CD14-positive monocyte (primary cell): ENCODE measurements at regions not wholly inside any gene's neighbourhood (a gene's known extent, or its start where the extent isn't known, plus 50 kb on each side); places are given as distances from the start of the nearest gene placed in this dataset.

Experiments
- DNase-seq, 3 donors: peaks; one replicate each; pipeline ENCODE4 v3.0.0-alpha.2; 2011 to 2022
- H2AFZ ChIP-seq: 2 replicates; pipeline ENCODE4 v1.6.0; 2012; ENCODE audit warnings: mild to moderate bottlenecking, low read depth, low read length, inconsistent platforms; ENCODE audit not compliant: insufficient read depth, poor library complexity, severe bottlenecking
- H3K27ac ChIP-seq, 2 donors: 1 replicate in 1 of 2; 2 replicates in 1 of 2; pipeline ENCODE4 v1.5.1; 2012 to 2013; ENCODE audit warnings: low read length in 2 of 2, control low read depth in 1 of 2, inconsistent platforms in 1 of 2, low read depth in 1 of 2, mild to moderate bottlenecking in 1 of 2
- H3K27me3 ChIP-seq, 2 donors: one replicate each; pipeline versions ENCODE4 v1.6.0 to v1.6.1; 2011 to 2013; ENCODE audit warnings: low read length in 2 of 2; ENCODE audit not compliant: control insufficient read depth in 2 of 2, insufficient read depth in 2 of 2
- H3K36me3 ChIP-seq, 2 donors: replicated peaks in 1 of 2; 1 replicate in 1 of 2; 2 replicates in 1 of 2; pipeline versions ENCODE4 v1.5.1 to v1.6.1; 2012 to 2013; ENCODE audit warnings: low read length in 2 of 2, control low read depth in 1 of 2, inconsistent platforms in 1 of 2, mild to moderate bottlenecking in 1 of 2; ENCODE audit not compliant: insufficient read depth in 2 of 2, control insufficient read depth in 1 of 2
- H3K4me1 ChIP-seq, 2 donors: 1 replicate in 1 of 2; 2 replicates in 1 of 2; pipeline versions ENCODE4 v1.5.1 to v1.6.1; 2012 to 2013; ENCODE audit warnings: low read length in 2 of 2, control low read depth in 1 of 2, inconsistent platforms in 1 of 2, mild to moderate bottlenecking in 1 of 2, moderate library complexity in 1 of 2; ENCODE audit not compliant: insufficient read depth in 2 of 2, control insufficient read depth in 1 of 2
- H3K4me2 ChIP-seq: replicated peaks from 2 replicates; pipeline ENCODE3; 2012; ENCODE audit warnings: low read length, moderate library complexity, mild to moderate bottlenecking; ENCODE audit not compliant: poor library complexity, severe bottlenecking; ENCODE audit errors: extremely low read depth
- H3K4me3 ChIP-seq, 3 experiments: fragments of 200-600 bp in 1 of 3; sonication (generic) in 1 of 3; replicated peaks in 1 of 3; 1 replicate in 2 of 3; 2 replicates in 1 of 3; pipeline ENCODE4 v1.5.1; 2011 to 2013; ENCODE audit warnings: low read length in 3 of 3, mild to moderate bottlenecking in 3 of 3, control low read depth in 2 of 3, low read depth in 2 of 3, inconsistent platforms in 1 of 3, moderate library complexity in 1 of 3
- H3K79me2 ChIP-seq: 2 replicates; pipeline ENCODE4 v1.6.0; 2012; ENCODE audit warnings: mild to moderate bottlenecking, control low read depth, inconsistent platforms, low read length, moderate library complexity; ENCODE audit not compliant: insufficient read depth
- H3K9ac ChIP-seq: 2 replicates; pipeline ENCODE4 v1.6.0; 2017; ENCODE audit warnings: low read length, mild to moderate bottlenecking; ENCODE audit not compliant: insufficient read depth, poor library complexity, severe bottlenecking
- H3K9me3 ChIP-seq, 2 donors: replicated peaks in 1 of 2; 1 replicate in 1 of 2; 2 replicates in 1 of 2; pipeline versions ENCODE4 v1.5.1 to v1.6.1; 2012 to 2013; ENCODE audit warnings: low read length in 2 of 2, control low read depth in 1 of 2; ENCODE audit not compliant: control insufficient read depth in 1 of 2, insufficient read depth in 1 of 2
- H4K20me1 ChIP-seq: 2 replicates; pipeline ENCODE4 v1.6.0; 2012; ENCODE audit warnings: mild to moderate bottlenecking, low read length, control low read depth, moderate library complexity; ENCODE audit not compliant: insufficient read depth
- H3K27ac Mint-ChIP-seq, 7 donors: one replicate each; pipeline ENCODE4 v1.8.0; 2020; ENCODE audit warnings: mild to moderate bottlenecking in 7 of 7, mixed read lengths in 7 of 7, moderate library complexity in 6 of 7, inconsistent platforms in 2 of 7
- H3K27me3 Mint-ChIP-seq, 3 donors: one replicate each; pipeline ENCODE4 v1.8.0; 2021 to 2022; ENCODE audit warnings: low read depth in 3 of 3, mild to moderate bottlenecking in 3 of 3, mixed read lengths in 3 of 3, moderate library complexity in 3 of 3, inconsistent platforms in 1 of 3
- H3K36me3 Mint-ChIP-seq, 2 donors: one replicate each; pipeline ENCODE4 v1.8.0; 2020; ENCODE audit warnings: mixed read lengths in 2 of 2, inconsistent platforms in 1 of 2, mild to moderate bottlenecking in 1 of 2
- H3K4me1 Mint-ChIP-seq: one replicate; pipeline ENCODE4 v1.8.0; 2020; ENCODE audit warnings: mild to moderate bottlenecking, mixed read lengths
- H3K4me3 Mint-ChIP-seq, 2 donors: one replicate each; pipeline ENCODE4 v1.8.0; 2020; ENCODE audit warnings: mild to moderate bottlenecking in 2 of 2, mixed read lengths in 2 of 2, moderate library complexity in 1 of 2
- H3K9me3 Mint-ChIP-seq, 7 donors: one replicate each; pipeline ENCODE4 v1.8.0; 2020 to 2022; ENCODE audit warnings: mixed read lengths in 7 of 7, mild to moderate bottlenecking in 6 of 7, moderate library complexity in 6 of 7, inconsistent platforms in 2 of 7
- WGBS: methylation state at CpG from one replicate; pipeline ENCODE4 v1.1.5; 2013; ENCODE audit warnings: missing lambda C conversion rate; ENCODE audit not compliant: insufficient coverage; 5-methylcytosine and 5-hydroxymethylcytosine counted together
- intact Hi-C, 2 donors: fragments of 100-400 bp; cut with micrococcal nuclease; formaldehyde crosslinking; loops; one replicate each; pipeline versions ENCODE4 v1.15.0 to v1.15.1; 2023
- TF ChIP-seq, protein P1 (sequence below): fragments of 200-600 bp; IDR thresholded peaks from one replicate; pipeline ENCODE4 v1.8.0; 2022; ENCODE audit warnings: antibody characterized with exemption, mild to moderate bottlenecking

GRCh38 chr10:89837165-89838043, 136.0 kb downstream of the KIF20B start:
- no peaks in the 10 kb centered on the region for H4K20me1 ChIP-seq
- H3K27me3 ChIP-seq: no peaks in the 10 kb centered on the region
- peak overlapping the region; percentile 74 for H3K9ac ChIP-seq
- DNase-seq: peak; percentile 1 to 21 (median 21)
- H3K9me3 ChIP-seq: no peaks in the 10 kb centered on the region
- no peaks in the 10 kb centered on the region for H3K79me2 ChIP-seq
- Mint-ChIP-seq H3K27ac (peak overlapping the region in 5 of 7 donors; percentile 22 to 82 (median 69)), H3K4me3 (peak overlapping the region; percentile 91 to 97), H3K27me3 (peaks cover 7 to 25% (median 24%) of the 10 kb centered on the region in 3 donors), H3K9me3 (peaks cover 0 to 5% (median 0%) of the 10 kb centered on the region in 7 donors), H3K36me3 (no peaks in the 10 kb centered on the region), H3K4me1 (peaks cover 18% of the 10 kb centered on the region)
- H3K4me3 ChIP-seq: peak overlapping the region; percentile 68 to 78 (median 77)
- peaks cover 8 to 9% of the 10 kb centered on the region in 2 donors for H3K4me1 ChIP-seq
- H3K36me3 ChIP-seq: no peaks in the 10 kb centered on the region
- 9% methylated on average over 65 of the region's 65 CpGs for WGBS
- TF ChIP-seq, protein P1, sequence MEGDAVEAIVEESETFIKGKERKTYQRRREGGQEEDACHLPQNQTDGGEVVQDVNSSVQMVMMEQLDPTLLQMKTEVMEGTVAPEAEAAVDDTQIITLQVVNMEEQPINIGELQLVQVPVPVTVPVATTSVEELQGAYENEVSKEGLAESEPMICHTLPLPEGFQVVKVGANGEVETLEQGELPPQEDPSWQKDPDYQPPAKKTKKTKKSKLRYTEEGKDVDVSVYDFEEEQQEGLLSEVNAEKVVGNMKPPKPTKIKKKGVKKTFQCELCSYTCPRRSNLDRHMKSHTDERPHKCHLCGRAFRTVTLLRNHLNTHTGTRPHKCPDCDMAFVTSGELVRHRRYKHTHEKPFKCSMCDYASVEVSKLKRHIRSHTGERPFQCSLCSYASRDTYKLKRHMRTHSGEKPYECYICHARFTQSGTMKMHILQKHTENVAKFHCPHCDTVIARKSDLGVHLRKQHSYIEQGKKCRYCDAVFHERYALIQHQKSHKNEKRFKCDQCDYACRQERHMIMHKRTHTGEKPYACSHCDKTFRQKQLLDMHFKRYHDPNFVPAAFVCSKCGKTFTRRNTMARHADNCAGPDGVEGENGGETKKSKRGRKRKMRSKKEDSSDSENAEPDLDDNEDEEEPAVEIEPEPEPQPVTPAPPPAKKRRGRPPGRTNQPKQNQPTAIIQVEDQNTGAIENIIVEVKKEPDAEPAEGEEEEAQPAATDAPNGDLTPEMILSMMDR: peak; percentile 21
- H3K4me2 ChIP-seq: peak overlapping the region; percentile 90
- H3K27ac ChIP-seq: peak overlapping the region in 1 of 2 donors; percentile 26
- peak overlapping the region; percentile 96 for H2AFZ ChIP-seq
- intact Hi-C loops: no loop called here

DNA sequence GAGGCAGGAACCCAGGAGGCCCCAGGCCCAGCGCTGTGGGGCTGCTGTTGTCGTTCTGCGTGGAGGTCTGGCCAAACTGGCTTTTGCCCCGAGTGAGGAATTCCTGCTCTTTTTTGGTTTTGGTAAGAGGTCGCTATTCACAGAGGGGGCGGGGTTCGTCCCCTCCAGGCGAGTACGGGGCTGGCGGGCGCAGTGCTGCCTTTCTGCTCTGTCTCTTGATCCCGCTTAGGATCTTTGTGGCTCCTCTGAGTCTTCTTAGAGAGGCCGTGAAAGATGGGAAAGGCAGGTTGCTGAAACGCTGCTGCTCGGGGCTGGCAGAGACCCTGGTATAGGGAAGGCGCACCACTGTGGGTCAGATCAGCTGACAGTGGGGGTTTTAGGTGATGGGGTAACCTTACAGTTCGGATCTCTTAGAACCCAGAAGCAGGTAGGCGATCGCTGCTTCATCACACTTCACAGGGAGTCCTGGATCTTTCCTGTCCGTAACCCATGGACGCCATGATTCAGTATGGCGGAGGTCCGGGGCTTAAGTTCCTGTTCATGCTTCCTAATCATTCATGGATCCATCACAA, 136.7 kb downstream of the KIF20B start:
- H3K27ac Mint-ChIP-seq: peak overlapping the region in 2 of 7 donors; percentile 2 to 68

More for the DNA sequence above, 136.7 kb downstream of the KIF20B start:
- peaks cover 7 to 25% (median 24%) of the 10 kb centered on the region in 3 donors for H3K27me3 Mint-ChIP-seq
- H3K9me3 Mint-ChIP-seq: peaks cover 0 to 5% (median 0%) of the 10 kb centered on the region in 7 donors
- no peak for DNase-seq
- peak overlapping the region; percentile 74 for H3K9ac ChIP-seq
- intact Hi-C loops: no loop called here
- no peaks in the 10 kb centered on the region for H3K79me2 ChIP-seq
- H3K27ac ChIP-seq: peak overlapping the region in 1 of 2 donors; percentile 26
- peak overlapping the region; percentile 96 for H2AFZ ChIP-seq
- H3K36me3 ChIP-seq: no peaks in the 10 kb centered on the region
- TF ChIP-seq, protein P1: no peak
- no peaks in the 10 kb centered on the region for H3K9me3 ChIP-seq
- no peaks in the 10 kb centered on the region for H3K27me3 ChIP-seq
- H3K4me1 Mint-ChIP-seq: peaks cover 18% of the 10 kb centered on the region
- H3K4me3 Mint-ChIP-seq: peak overlapping the region; percentile 91 to 97
- H3K4me2 ChIP-seq: peak overlapping the region; percentile 90
- peak overlapping the region; percentile 68 to 78 (median 77) for H3K4me3 ChIP-seq
- H3K36me3 Mint-ChIP-seq: no peaks in the 10 kb centered on the region
- H3K4me1 ChIP-seq: peaks cover 8 to 9% of the 10 kb centered on the region in 2 donors
- WGBS: 30% methylated on average over 19 of the region's 23 CpGs
- H4K20me1 ChIP-seq: no peaks in the 10 kb centered on the region
